ENCODE measurements at regions not wholly inside any gene's neighbourhood (a gene's known extent, or its start where the extent isn't known, plus 50 kb on each side); places are given as distances from the start of the nearest gene placed in this dataset.

GRCh38 chr4:135605076-135605475 lies 1403.5 kb upstream of the PABPC4L start:
- Histone ChIP-seq H3K4me3 (no peak overlapping the region), H3K9me3 (no peaks in the 10 kb centered on the region), H3K27me3 (no peaks in the 10 kb centered on the region), H3K36me3 (no peaks in the 10 kb centered on the region)
- no peak for DNase-seq

GRCh38 chr4:135604531-135604930 lies 1402.9 kb upstream of the PABPC4L start:
- no peaks in the 10 kb centered on the region for H3K9me3 ChIP-seq
- no peak for DNase-seq
- H3K27me3 ChIP-seq: no peaks in the 10 kb centered on the region
- H3K4me3 ChIP-seq: no peak overlapping the region
- H3K36me3 ChIP-seq: no peaks in the 10 kb centered on the region

GRCh38 chr4:135601351-135601750 lies 1399.8 kb upstream of the PABPC4L start:
- DNase-seq: no peak
- no peaks in the 10 kb centered on the region for H3K9me3 ChIP-seq
- H3K27me3 ChIP-seq: no peaks in the 10 kb centered on the region
- no peak overlapping the region for H3K4me3 ChIP-seq
- H3K36me3 ChIP-seq: no peaks in the 10 kb centered on the region

- no peaks in the 10 kb centered on the region for H3K9me3 ChIP-seq
- no peak overlapping the region for H3K4me3 ChIP-seq
- no peaks in the 10 kb centered on the region for H3K27me3 ChIP-seq
- H3K36me3 ChIP-seq: no peaks in the 10 kb centered on the region
- DNase-seq: no peak
Measured at GRCh38 chr4:135598151-135598550, 1396.6 kb upstream of the PABPC4L start.

GRCh38 chr4:135594521-135594920 lies 1392.9 kb upstream of the PABPC4L start:
- no peaks in the 10 kb centered on the region for H3K9me3 ChIP-seq
- H3K36me3 ChIP-seq: no peaks in the 10 kb centered on the region
- H3K27me3 ChIP-seq: no peaks in the 10 kb centered on the region
- no peak for DNase-seq
- no peak overlapping the region for H3K4me3 ChIP-seq

- DNase-seq: no peak
- Histone ChIP-seq H3K9me3 (no peaks in the 10 kb centered on the region), H3K36me3 (no peaks in the 10 kb centered on the region), H3K4me3 (no peak overlapping the region), H3K27me3 (no peaks in the 10 kb centered on the region)
Measured at GRCh38 chr4:135575041-135575440, 1373.5 kb upstream of the PABPC4L start.

DNA sequence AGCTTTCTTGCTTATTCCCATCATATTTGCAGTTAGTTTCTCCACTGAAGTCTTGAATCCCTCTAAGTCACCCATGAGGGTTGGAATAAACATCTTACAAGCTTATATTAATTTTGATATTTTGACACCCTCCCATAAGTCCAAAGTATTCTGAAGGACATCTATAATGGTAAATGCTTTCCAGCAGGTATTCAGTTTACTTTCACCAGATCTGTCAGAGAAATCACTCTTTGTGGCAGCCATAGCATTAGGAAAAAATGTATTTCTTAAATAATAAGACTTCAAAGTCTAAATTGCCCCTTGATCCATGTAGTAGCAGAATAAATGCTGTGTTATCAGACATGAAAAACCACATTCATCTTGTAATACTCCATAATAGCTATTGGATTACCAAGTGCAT lies 1371.7 kb upstream of the PABPC4L start:
- Histone ChIP-seq H3K27me3 (no peaks in the 10 kb centered on the region), H3K4me3 (no peak overlapping the region), H3K36me3 (no peaks in the 10 kb centered on the region), H3K9me3 (no peaks in the 10 kb centered on the region)
- no peak for DNase-seq

DNA sequence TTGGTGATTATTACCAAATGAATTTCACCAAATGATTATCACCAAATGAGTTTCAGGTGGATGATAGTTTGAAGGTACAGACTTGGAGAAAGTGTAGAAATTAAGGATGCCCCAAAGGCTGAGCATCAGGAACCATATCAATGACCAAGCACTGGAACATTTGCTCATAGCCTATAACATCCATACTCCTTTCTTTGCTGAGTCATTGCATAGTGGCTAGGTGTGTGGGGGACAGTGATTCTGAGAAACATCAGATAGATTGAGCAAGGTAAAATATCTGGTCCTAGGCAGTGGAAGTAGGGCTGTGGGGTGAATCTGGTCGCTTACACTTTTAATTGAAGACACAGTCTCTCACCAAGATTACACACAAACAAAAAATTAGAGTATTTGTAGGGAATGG lies 1362.5 kb upstream of the PABPC4L start:
- DNase-seq: no peak
- H3K4me3 ChIP-seq: no peak overlapping the region
- H3K36me3 ChIP-seq: no peaks in the 10 kb centered on the region
- H3K9me3 ChIP-seq: no peaks in the 10 kb centered on the region
- H3K27me3 ChIP-seq: no peaks in the 10 kb centered on the region

- Histone ChIP-seq H3K4me3 (no peak overlapping the region), H3K36me3 (no peaks in the 10 kb centered on the region), H3K9me3 (no peaks in the 10 kb centered on the region), H3K27me3 (no peaks in the 10 kb centered on the region)
- no peak for DNase-seq
Measured at GRCh38 chr4:135553213-135553612, 1351.6 kb upstream of the PABPC4L start.

DNA sequence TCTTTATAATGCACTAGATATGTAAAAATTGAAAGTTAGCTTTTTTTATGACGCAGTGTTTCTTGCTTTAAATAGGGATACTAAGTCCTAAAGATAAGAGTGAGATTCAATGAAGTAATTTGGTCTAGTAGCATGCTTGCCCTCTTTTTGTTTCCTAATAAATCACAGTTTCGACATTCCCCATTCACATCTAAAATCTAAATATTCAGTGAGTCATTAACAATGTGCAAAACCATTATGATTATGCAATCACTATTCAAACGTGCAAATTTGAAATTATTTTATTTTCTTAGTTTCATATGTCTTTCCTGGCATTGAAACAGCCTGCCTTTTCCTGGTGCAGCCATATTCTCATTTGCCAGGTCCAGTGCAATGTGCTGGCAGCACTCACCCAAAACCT lies 1350.5 kb upstream of the PABPC4L start:
- DNase-seq: no peak
- Histone ChIP-seq H3K36me3 (no peaks in the 10 kb centered on the region), H3K27me3 (no peaks in the 10 kb centered on the region), H3K9me3 (no peaks in the 10 kb centered on the region), H3K4me3 (no peak overlapping the region)

GRCh38 chr4:135548711-135549110 lies 1347.1 kb upstream of the PABPC4L start:
- DNase-seq: no peak
- Histone ChIP-seq H3K36me3 (no peaks in the 10 kb centered on the region), H3K4me3 (no peak overlapping the region), H3K27me3 (no peaks in the 10 kb centered on the region), H3K9me3 (no peaks in the 10 kb centered on the region)

GRCh38 chr4:135545616-135546317 lies 1344.2 kb upstream of the PABPC4L start:
- Histone ChIP-seq H3K4me3 (no peak overlapping the region), H3K9me3 (no peaks in the 10 kb centered on the region), H3K27me3 (no peaks in the 10 kb centered on the region), H3K36me3 (no peaks in the 10 kb centered on the region)
- DNase-seq: no peak

GRCh38 chr4:135538698-135539097 lies 1337.1 kb upstream of the PABPC4L start:
- Histone ChIP-seq H3K9me3 (no peaks in the 10 kb centered on the region), H3K4me3 (no peak overlapping the region), H3K36me3 (no peaks in the 10 kb centered on the region), H3K27me3 (no peaks in the 10 kb centered on the region)
- DNase-seq: no peak

DNA sequence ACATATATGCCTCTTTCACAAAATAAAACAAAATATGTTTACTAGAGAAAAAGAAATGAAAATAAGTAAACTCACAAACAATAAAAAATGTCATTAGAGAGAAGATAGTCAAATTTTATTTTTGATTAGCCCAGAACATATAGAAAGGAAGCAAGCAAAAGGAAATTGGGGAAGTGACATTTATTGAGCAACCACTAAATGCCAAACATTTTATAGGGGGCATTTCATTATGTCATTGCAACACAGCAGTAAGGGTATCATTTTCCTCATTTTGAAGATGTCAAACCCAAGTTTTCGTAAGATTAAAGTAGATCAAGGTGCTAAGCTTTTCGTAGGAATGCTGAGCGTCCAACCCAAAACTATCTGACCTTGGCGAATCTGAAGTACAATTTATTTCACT lies 1331.5 kb upstream of the PABPC4L start:
- DNase-seq: no peak
- Histone ChIP-seq H3K36me3 (no peaks in the 10 kb centered on the region), H3K9me3 (no peaks in the 10 kb centered on the region), H3K27me3 (no peaks in the 10 kb centered on the region), H3K4me3 (no peak overlapping the region)

GRCh38 chr4:135532132-135532531 lies 1330.5 kb upstream of the PABPC4L start:
- no peak for DNase-seq
- Histone ChIP-seq H3K27me3 (no peaks in the 10 kb centered on the region), H3K9me3 (no peaks in the 10 kb centered on the region), H3K4me3 (no peak overlapping the region), H3K36me3 (no peaks in the 10 kb centered on the region)

DNA sequence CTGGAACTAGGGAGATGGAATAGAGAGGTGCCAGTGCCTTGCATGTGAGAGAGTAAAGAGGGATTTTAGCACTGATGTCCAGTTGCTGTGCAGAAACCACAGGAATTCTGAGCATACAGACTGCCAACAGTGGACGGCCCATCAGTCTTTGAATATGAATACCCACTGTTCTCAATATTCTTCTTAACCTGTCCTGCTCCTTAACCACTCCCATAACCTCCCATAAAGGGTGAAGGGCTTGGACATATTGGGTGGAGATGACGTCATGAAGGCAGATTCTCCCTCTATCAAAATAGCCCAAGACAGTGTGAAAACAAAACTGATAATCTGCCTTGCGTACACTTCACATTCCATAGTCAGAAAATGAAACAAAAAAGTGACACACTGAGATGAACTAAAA lies 1313.7 kb upstream of the PABPC4L start:
- Histone ChIP-seq H3K4me3 (no peak overlapping the region), H3K9me3 (no peaks in the 10 kb centered on the region), H3K27me3 (no peaks in the 10 kb centered on the region), H3K36me3 (no peaks in the 10 kb centered on the region)
- DNase-seq: no peak

DNA sequence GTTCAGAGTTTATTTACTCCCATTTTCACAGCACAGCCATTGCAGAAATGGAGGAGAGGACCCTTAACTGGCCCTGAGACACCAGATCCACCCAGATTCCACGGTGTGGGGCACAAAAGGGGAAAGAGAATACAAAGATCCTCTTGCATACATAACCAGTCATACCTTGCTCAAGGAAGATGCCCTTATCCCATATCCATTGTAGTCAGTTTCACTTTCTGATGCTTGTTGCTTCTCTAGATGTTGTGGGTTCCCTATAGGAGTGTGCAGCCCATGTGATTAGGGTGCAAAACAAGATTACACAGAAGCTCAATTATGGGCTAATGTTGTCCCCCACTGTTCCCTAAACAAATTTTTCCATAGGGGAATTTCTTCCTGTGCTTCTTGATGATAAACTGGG lies 1309.0 kb upstream of the PABPC4L start:
- DNase-seq: no peak
- Histone ChIP-seq H3K27me3 (no peaks in the 10 kb centered on the region), H3K9me3 (no peaks in the 10 kb centered on the region), H3K4me3 (no peak overlapping the region), H3K36me3 (no peaks in the 10 kb centered on the region)

GRCh38 chr4:135508006-135508714 lies 1306.6 kb upstream of the PABPC4L start:
- DNase-seq: no peak
- Histone ChIP-seq H3K36me3 (no peaks in the 10 kb centered on the region), H3K4me3 (no peak overlapping the region)

More at GRCh38 chr4:135508006-135508714, 1306.6 kb upstream of the PABPC4L start:
- Histone ChIP-seq H3K9me3 (no peaks in the 10 kb centered on the region), H3K27me3 (no peaks in the 10 kb centered on the region)
